Uterus (tissue), 3 donors: ENCODE measurements at regions not wholly inside any gene's neighbourhood (a gene's known extent, or its start where the extent isn't known, plus 50 kb on each side); places are given as distances from the start of the nearest gene placed in this dataset.

ENCODE experiments used
- DNase-seq, 2 donors: peaks; one replicate each; pipeline ENCODE4 v3.0.0-alpha.2; 2019 to 2020
- H3K27ac ChIP-seq, 2 donors: fragments of 200-600 bp; sonication (generic); 1 replicate in 1 of 2; 2 replicates in 1 of 2; pipeline ENCODE4 v1.5.1; 2016 to 2018
- H3K27me3 ChIP-seq, 2 donors: fragments of 200-600 bp; sonication (generic); one replicate each; pipeline ENCODE4 v1.5.1; 2018 to 2019; ENCODE audit warnings: control low read depth in 1 of 2
- H3K36me3 ChIP-seq, 2 donors: fragments of 200-600 bp; sonication (generic); one replicate each; pipeline ENCODE4 v1.5.1; 2019; ENCODE audit warnings: control low read depth in 1 of 2
- H3K4me1 ChIP-seq, 2 donors: fragments of 200-600 bp; sonication (generic); one replicate each; pipeline ENCODE4 v1.5.1; 2018 to 2019; ENCODE audit warnings: control low read depth in 1 of 2
- H3K4me3 ChIP-seq, 2 donors: fragments of 200-600 bp; sonication (generic); 1 replicate in 1 of 2; 2 replicates in 1 of 2; pipeline ENCODE4 v1.5.1; 2018 to 2019; ENCODE audit warnings: mild to moderate bottlenecking in 1 of 2
- H3K9me3 ChIP-seq, 2 donors: fragments of 200-600 bp; sonication (generic); one replicate each; pipeline ENCODE4 v1.5.1; 2019; ENCODE audit warnings: control low read depth in 1 of 2
- POLR2A ChIP-seq, 2 donors: fragments of 450-650 bp; IDR thresholded peaks; one replicate each; pipeline ENCODE4 v1.6.1; 2016; ENCODE audit warnings: antibody characterized with exemption in 2 of 2, mild to moderate bottlenecking in 1 of 2, moderate library complexity in 1 of 2
- intact Hi-C: fragments of 100-400 bp; cut with DNase I; formaldehyde crosslinking; loops from one replicate; pipeline ENCODE4 v1.15.1; 2023; ENCODE audit warnings: low total_unique reads
- TF ChIP-seq, protein P1 (sequence below), 4 experiments: fragments of 200-600 bp in 2 of 4; fragments of 450-650 bp in 2 of 4; sonication (generic) in 2 of 4; IDR thresholded peaks; one replicate each; pipeline ENCODE4 v1.5.1; 2016 to 2019; ENCODE audit warnings: antibody characterized with exemption in 4 of 4, mild to moderate bottlenecking in 2 of 4, moderate library complexity in 1 of 4
- donor health status: DM: yes; HTN: yes; CAD: no.

- Histone ChIP-seq H3K4me3 (no peak overlapping the region), H3K4me1 (no peaks in the 10 kb centered on the region), H3K27me3 (no peaks in the 10 kb centered on the region), H3K9me3 (no peaks in the 10 kb centered on the region), H3K27ac (no peak overlapping the region), H3K36me3 (no peaks in the 10 kb centered on the region)
- TF ChIP-seq, protein P1, sequence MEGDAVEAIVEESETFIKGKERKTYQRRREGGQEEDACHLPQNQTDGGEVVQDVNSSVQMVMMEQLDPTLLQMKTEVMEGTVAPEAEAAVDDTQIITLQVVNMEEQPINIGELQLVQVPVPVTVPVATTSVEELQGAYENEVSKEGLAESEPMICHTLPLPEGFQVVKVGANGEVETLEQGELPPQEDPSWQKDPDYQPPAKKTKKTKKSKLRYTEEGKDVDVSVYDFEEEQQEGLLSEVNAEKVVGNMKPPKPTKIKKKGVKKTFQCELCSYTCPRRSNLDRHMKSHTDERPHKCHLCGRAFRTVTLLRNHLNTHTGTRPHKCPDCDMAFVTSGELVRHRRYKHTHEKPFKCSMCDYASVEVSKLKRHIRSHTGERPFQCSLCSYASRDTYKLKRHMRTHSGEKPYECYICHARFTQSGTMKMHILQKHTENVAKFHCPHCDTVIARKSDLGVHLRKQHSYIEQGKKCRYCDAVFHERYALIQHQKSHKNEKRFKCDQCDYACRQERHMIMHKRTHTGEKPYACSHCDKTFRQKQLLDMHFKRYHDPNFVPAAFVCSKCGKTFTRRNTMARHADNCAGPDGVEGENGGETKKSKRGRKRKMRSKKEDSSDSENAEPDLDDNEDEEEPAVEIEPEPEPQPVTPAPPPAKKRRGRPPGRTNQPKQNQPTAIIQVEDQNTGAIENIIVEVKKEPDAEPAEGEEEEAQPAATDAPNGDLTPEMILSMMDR (IDR thresholded peaks at IDR 0.05), result no peak
- no peak for TF ChIP-seq POLR2A (IDR thresholded peaks at IDR 0.05)
- no peak for DNase-seq
- intact Hi-C loops, result no loop called here
These were observed 586.4 kb downstream of the MED13L start for GRCh38 chr12:115691123-115691522.

DNA sequence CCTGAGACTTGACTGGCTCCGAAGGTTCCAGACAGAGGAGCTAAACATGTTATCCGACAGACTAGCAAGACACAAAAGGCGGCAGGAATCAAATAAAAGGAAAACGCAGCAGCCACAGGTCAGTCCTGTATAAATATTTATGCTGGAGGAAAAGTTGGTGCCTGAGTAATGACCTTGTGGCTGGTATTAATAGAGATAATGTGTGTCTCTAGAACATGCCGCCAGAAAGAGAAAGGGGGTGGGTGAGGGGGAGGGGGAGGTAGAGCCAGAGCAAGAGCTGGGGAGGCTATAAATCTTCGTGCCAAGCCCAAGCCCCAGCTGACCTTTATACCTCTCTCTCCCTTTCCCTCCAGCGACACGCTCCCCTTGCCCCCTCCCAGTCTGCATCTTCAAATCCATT lies 590.4 kb downstream of the MED13L start:
- no peak overlapping the region for H3K4me3 ChIP-seq
- H3K9me3 ChIP-seq, result no peaks in the 10 kb centered on the region
- H3K27ac ChIP-seq, result no peak overlapping the region
- intact Hi-C loops, result no loop called here
- TF ChIP-seq POLR2A (IDR thresholded peaks at IDR 0.05), result no peak
- no peaks in the 10 kb centered on the region for H3K4me1 ChIP-seq
- no peaks in the 10 kb centered on the region for H3K36me3 ChIP-seq
- DNase-seq, result no peak
- H3K27me3 ChIP-seq, result no peaks in the 10 kb centered on the region

DNA sequence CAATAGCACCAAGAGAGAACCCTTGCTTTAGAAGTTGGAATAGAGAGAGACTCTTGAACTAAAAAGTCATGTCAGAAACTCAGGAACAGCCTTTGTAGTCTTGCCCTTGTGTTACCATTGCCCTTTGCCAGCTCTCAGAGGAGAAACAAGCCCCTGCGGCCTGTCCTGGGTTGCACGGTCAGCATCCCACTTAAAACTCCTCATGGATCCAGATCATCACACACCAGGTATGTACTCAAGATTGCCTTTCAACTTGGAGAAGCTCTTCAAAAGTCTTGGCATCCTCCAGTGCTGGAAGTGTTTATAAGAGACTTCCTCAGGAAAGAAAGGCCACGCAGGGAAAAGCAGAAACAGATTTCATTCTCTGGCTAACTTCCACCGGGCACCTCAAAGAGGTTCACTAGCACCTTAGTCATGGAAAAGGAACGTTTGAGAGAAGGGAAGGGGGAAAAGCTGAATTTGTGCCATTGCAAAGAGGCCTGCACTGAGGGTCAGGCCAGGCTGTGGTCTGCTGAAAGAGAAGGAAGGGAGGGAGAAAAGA lies 594.2 kb downstream of the MED13L start:
- intact Hi-C loops, result no loop called here

DNA sequence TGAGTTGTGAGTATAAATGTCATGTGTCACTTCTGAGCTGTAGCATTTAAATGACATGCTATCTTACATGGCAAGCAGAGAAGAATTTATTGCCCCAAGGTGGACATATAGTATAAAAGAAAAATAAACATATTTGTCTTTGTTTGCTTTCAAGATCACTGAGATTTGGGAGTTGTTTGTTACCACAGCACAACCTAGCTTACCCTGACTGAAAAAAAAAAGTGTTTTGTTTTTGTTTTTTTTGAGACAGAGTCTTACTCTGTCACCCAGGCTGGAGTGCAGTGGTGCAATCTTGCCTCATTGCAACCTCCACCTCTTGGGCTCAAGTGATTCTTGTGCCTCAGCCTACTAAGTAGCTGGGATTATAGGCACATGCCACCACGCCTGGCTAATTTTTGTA lies 596.5 kb downstream of the MED13L start:
- Histone ChIP-seq H3K27me3 (no peaks in the 10 kb centered on the region), H3K4me1 (no peaks in the 10 kb centered on the region), H3K36me3 (no peaks in the 10 kb centered on the region), H3K27ac (no peak overlapping the region), H3K4me3 (no peak overlapping the region), H3K9me3 (no peaks in the 10 kb centered on the region)
- TF ChIP-seq, protein P1 (IDR thresholded peaks at IDR 0.05), result no peak
- no peak for TF ChIP-seq POLR2A (IDR thresholded peaks at IDR 0.05)
- DNase-seq, result no peak
- intact Hi-C loops, result no loop called here

More for the DNA sequence above, 594.2 kb downstream of the MED13L start:
- no peak overlapping the region for H3K4me3 ChIP-seq
- no peak for TF ChIP-seq POLR2A (IDR thresholded peaks at IDR 0.05)
- TF ChIP-seq, protein P1 (IDR thresholded peaks at IDR 0.05), result no peak
- DNase-seq, result no peak
- H3K4me1 ChIP-seq, result no peaks in the 10 kb centered on the region
- no peak overlapping the region for H3K27ac ChIP-seq
- H3K36me3 ChIP-seq, result no peaks in the 10 kb centered on the region
- no peaks in the 10 kb centered on the region for H3K9me3 ChIP-seq
- no peaks in the 10 kb centered on the region for H3K27me3 ChIP-seq

- TF ChIP-seq, protein P1 (IDR thresholded peaks at IDR 0.05), result no peak
- DNase-seq, result no peak
- intact Hi-C loops, result no loop called here
These were observed 604.9 kb downstream of the MED13L start for GRCh38 chr12:115672506-115673080.

GRCh38 chr12:115672086-115672485 lies 605.4 kb downstream of the MED13L start:
- Histone ChIP-seq H3K9me3 (no peaks in the 10 kb centered on the region), H3K36me3 (no peaks in the 10 kb centered on the region), H3K27me3 (no peaks in the 10 kb centered on the region), H3K4me1 (no peaks in the 10 kb centered on the region), H3K27ac (no peak overlapping the region), H3K4me3 (no peak overlapping the region)
- no peak for DNase-seq
- no peak for TF ChIP-seq POLR2A (IDR thresholded peaks at IDR 0.05)
- intact Hi-C loops, result no loop called here

More at GRCh38 chr12:115672506-115673080, 604.9 kb downstream of the MED13L start:
- H3K27me3 ChIP-seq, result no peaks in the 10 kb centered on the region
- H3K4me3 ChIP-seq, result no peak overlapping the region
- no peak overlapping the region for H3K27ac ChIP-seq
- H3K36me3 ChIP-seq, result no peaks in the 10 kb centered on the region
- H3K9me3 ChIP-seq, result no peaks in the 10 kb centered on the region
- H3K4me1 ChIP-seq, result no peaks in the 10 kb centered on the region
